ENCODE measurements at regions not wholly inside any gene's neighbourhood (a gene's known extent, or its start where the extent isn't known, plus 50 kb on each side); places are given as distances from the start of the nearest gene placed in this dataset.

DNA sequence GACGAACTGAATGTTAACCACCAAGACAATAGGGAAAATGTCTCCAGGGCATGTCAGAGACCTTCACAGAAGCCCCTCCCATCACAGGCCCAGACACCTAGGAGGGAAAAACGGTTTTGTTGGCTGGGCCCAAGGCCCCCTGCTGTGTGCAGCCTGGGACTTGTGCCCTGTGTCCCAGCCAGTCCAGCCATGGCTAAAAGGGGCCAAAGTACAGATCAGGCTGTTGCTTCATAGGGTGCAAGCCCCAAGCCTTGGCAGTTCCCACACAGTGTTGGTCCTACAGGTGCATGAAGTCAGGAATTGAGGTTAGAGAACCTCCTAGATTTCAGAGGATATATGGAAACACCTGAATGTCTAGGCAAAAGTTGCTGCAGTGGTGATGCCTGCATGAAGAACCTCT is 428.7 kb downstream of the SUCLA2 start:
- ChIA-PET POLR2A (ENCODE audit: unreplicated experiment) (no interaction called here), CTCF (no interaction called here)
- no peak overlapping the region for H2BK20ac ChIP-seq (ENCODE audit: low read depth, low read length)
- in situ Hi-C loops (cut with MboI; ENCODE audit: low sequenced_read_pairs) (no loop called here), dilution Hi-C loops (cut with HindIII; ENCODE audit: low sequenced_read_pairs, unreplicated experiment) (no loop called here), intact Hi-C loops (cut with micrococcal nuclease) (no loop called here)
- no peak overlapping the region for H3K4me2 ChIP-seq (ENCODE audit: low read depth, low read length)
- no peak overlapping the region for H2BK120ac ChIP-seq (ENCODE audit: low read depth, low read length)
- H4K20me1 ChIP-seq (ENCODE audit: insufficient read depth, low read length) = no peaks in the 10 kb centered on the region
- no peak overlapping the region for H4K8ac ChIP-seq (ENCODE audit: low read depth in 2 of 2, low read length in 2 of 2)
- TF ChIP-seq, protein P1, sequence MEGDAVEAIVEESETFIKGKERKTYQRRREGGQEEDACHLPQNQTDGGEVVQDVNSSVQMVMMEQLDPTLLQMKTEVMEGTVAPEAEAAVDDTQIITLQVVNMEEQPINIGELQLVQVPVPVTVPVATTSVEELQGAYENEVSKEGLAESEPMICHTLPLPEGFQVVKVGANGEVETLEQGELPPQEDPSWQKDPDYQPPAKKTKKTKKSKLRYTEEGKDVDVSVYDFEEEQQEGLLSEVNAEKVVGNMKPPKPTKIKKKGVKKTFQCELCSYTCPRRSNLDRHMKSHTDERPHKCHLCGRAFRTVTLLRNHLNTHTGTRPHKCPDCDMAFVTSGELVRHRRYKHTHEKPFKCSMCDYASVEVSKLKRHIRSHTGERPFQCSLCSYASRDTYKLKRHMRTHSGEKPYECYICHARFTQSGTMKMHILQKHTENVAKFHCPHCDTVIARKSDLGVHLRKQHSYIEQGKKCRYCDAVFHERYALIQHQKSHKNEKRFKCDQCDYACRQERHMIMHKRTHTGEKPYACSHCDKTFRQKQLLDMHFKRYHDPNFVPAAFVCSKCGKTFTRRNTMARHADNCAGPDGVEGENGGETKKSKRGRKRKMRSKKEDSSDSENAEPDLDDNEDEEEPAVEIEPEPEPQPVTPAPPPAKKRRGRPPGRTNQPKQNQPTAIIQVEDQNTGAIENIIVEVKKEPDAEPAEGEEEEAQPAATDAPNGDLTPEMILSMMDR (conservative IDR thresholded peaks at IDR 0.05; ENCODE audit: low read depth, low read length) = no peak
- no peak for TF ChIP-seq RAD21 (IDR thresholded peaks at IDR 0.05; ENCODE audit: low read length)
- no peak for TF ChIP-seq BHLHE40 (IDR thresholded peaks at IDR 0.05; ENCODE audit: low read depth, low read length)
- TF ChIP-seq MAFK (IDR thresholded peaks at IDR 0.05; ENCODE audit: low read depth, low read length) = no peak
- TF ChIP-seq MXI1 (IDR thresholded peaks at IDR 0.05; ENCODE audit: borderline replicate concordance, low read depth, low read length) = no peak
- no peak for TF ChIP-seq NFE2L2 (IDR thresholded peaks at IDR 0.05; ENCODE audit: low read depth, low read length)
- TF ChIP-seq MAZ (IDR thresholded peaks at IDR 0.05; ENCODE audit: borderline replicate concordance, low read depth, low read length) = no peak
- TF ChIP-seq RFX5 (IDR thresholded peaks at IDR 0.05; ENCODE audit: low read depth, low read length) = no peak
- no peak for TF ChIP-seq FOS (IDR thresholded peaks at IDR 0.05; ENCODE audit: low read depth, low read length)
- TF ChIP-seq CEBPB (IDR thresholded peaks at IDR 0.05; ENCODE audit: low read depth, low read length) = no peak
- no peak for TF ChIP-seq SMC3 (IDR thresholded peaks at IDR 0.05; ENCODE audit: low read depth, low read length)
- no peak for TF ChIP-seq CHD1 (IDR thresholded peaks at IDR 0.05; ENCODE audit: low read depth, low read length)
- TF ChIP-seq RCOR1 (IDR thresholded peaks at IDR 0.05; ENCODE audit: insufficient replicate concordance, low read length) = no peak
- H3K18ac ChIP-seq (ENCODE audit: low read depth, low read length) = no peak overlapping the region
- no peak overlapping the region for H2BK15ac ChIP-seq (ENCODE audit: low read depth, low read length)
- DNase-seq (no peak), ATAC-seq (ENCODE audit: low read depth) (no peak)
- H2BK5ac ChIP-seq (ENCODE audit: low read depth, low read length, poor library complexity, severe bottlenecking) = no peak overlapping the region
- no peaks in the 10 kb centered on the region for H3K9me1 ChIP-seq (ENCODE audit: insufficient read depth, low read length)
- H3K27ac ChIP-seq (ENCODE audit: insufficient read depth, low read length) = no peak overlapping the region
- H3K56ac ChIP-seq (ENCODE audit: extremely low read depth, insufficient read depth, low read length) = no peak overlapping the region
- no peak overlapping the region for H3K4me3 ChIP-seq (ENCODE audit: insufficient read depth, low read depth, low read length)
- H3K9me3 ChIP-seq (ENCODE audit: control insufficient read depth, insufficient read depth, low read length) = peaks cover 18% of the 10 kb centered on the region
- H3K79me1 ChIP-seq (ENCODE audit: low read depth in 1 of 2, low read length in 2 of 2) = no peaks in the 10 kb centered on the region
- H2AFZ ChIP-seq (replicated peaks; ENCODE audit: low read length, poor library complexity) = no peak overlapping the region
- no peak overlapping the region for H3K14ac ChIP-seq (replicated peaks; ENCODE audit: low read depth, low read length)
- no peaks in the 10 kb centered on the region for H3K36me3 ChIP-seq (ENCODE audit: control insufficient read depth, insufficient read depth, low read length)
- no peaks in the 10 kb centered on the region for H3K4me1 ChIP-seq (ENCODE audit: control insufficient read depth, insufficient read depth, low read length)
- H3K4ac ChIP-seq (ENCODE audit: low read depth, low read length) = no peak overlapping the region
- no peak overlapping the region for H2AK5ac ChIP-seq (ENCODE audit: low read depth, low read length)
- H4K5ac ChIP-seq (ENCODE audit: low read depth, low read length) = no peak overlapping the region
- H3K9ac ChIP-seq (ENCODE audit: low read depth, low read length) = no peak overlapping the region
- no TSS peak for BruUV-seq (replicated peaks)
- H2AK9ac ChIP-seq (replicated peaks; ENCODE audit: low read depth, low read length, poor library complexity) = no peak overlapping the region
- no peak overlapping the region for H4K91ac ChIP-seq (ENCODE audit: insufficient read depth, low read depth, low read length)
- H3K23ac ChIP-seq (ENCODE audit: low read depth, low read length) = no peak overlapping the region
- H3K27me3 ChIP-seq (ENCODE audit: control insufficient read depth, insufficient read depth, low read length) = no peaks in the 10 kb centered on the region
- no CpG with 5 or more reads among the region's 2 CpGs for WGBS, 2 experiments (ENCODE audit: extremely low coverage in 2 of 2, insufficient read length in 1 of 2)
